HG03060 (cell line): ENCODE measurements at regions not wholly inside any gene's neighbourhood (a gene's known extent, or its start where the extent isn't known, plus 50 kb on each side); places are given as distances from the start of the nearest gene placed in this dataset.
"Not testable (repeated sequence)": the region's sequence is repeated elsewhere in the genome, so short reads cannot be mapped to it uniquely, and the experiment has no call there.

Experiments
- ATAC-seq: cut with Tn5 transposase; IDR thresholded peaks from one replicate; pipeline ENCODE4 v1.9.1; 2021; ENCODE audit warnings: low read depth, moderate number of reproducible peaks; ENCODE audit not compliant: unreplicated experiment

- ATAC-seq, result no peak
Measured at GRCh38 chr9:3773362-3774060, 247.7 kb upstream of the RFX3 start.

GRCh38 chr9:3769646-3770045 lies 243.8 kb upstream of the RFX3 start:
- no peak for ATAC-seq

- no peak for ATAC-seq
Measured at GRCh38 chr9:3768712-3769457, 243.1 kb upstream of the RFX3 start.

GRCh38 chr9:3768286-3768685 lies 242.5 kb upstream of the RFX3 start:
- no peak for ATAC-seq

- ATAC-seq, result no peak
Measured at GRCh38 chr9:3762076-3762475, 236.3 kb upstream of the RFX3 start.

- no peak for ATAC-seq
Measured at GRCh38 chr9:3760031-3760430, 234.2 kb upstream of the RFX3 start.

GRCh38 chr9:3758816-3759576 lies 233.2 kb upstream of the RFX3 start:
- no peak for ATAC-seq

- no peak for ATAC-seq
Measured at GRCh38 chr9:3756071-3756470, 230.3 kb upstream of the RFX3 start.

- ATAC-seq, result no peak
Measured at GRCh38 chr9:3751125-3751758, 225.4 kb upstream of the RFX3 start.

GRCh38 chr9:3750321-3750720 lies 224.5 kb upstream of the RFX3 start:
- ATAC-seq, result no peak

GRCh38 chr9:3746296-3747275 lies 220.8 kb upstream of the RFX3 start:
- no peak for ATAC-seq

GRCh38 chr9:3743901-3744413 lies 218.2 kb upstream of the RFX3 start:
- no peak for ATAC-seq

GRCh38 chr9:3742586-3742985 lies 216.8 kb upstream of the RFX3 start:
- no peak for ATAC-seq

- no peak for ATAC-seq
Measured at GRCh38 chr9:3741729-3742128, 215.9 kb upstream of the RFX3 start.

GRCh38 chr9:3740690-3741419 lies 215.1 kb upstream of the RFX3 start:
- no peak for ATAC-seq

- ATAC-seq, result no peak
Measured at GRCh38 chr9:3736161-3736560, 210.4 kb upstream of the RFX3 start.

GRCh38 chr9:3735251-3735650 lies 209.4 kb upstream of the RFX3 start:
- no peak for ATAC-seq

GRCh38 chr9:3733527-3734262 lies 207.9 kb upstream of the RFX3 start:
- not testable (repeated sequence) for ATAC-seq
